NCI-H2196 treated with DMSO at 0.1 percent for 48 hours (cell line): ENCODE measurements at regions not wholly inside any gene's neighbourhood (a gene's known extent, or its start where the extent isn't known, plus 50 kb on each side); places are given as distances from the start of the nearest gene placed in this dataset.

Source experiments
- DNase-seq: peaks from one replicate; lab custom pipeline; 2025; ENCODE audit not compliant: unreplicated experiment; lab: John Stamatoyannopoulos, UW

GRCh38 chr12:126469211-126469610 is 1404.0 kb downstream of the AACS start:
- no peak for DNase-seq

GRCh38 chr12:126474703-126475102 is 1409.5 kb downstream of the AACS start:
- DNase-seq: no peak

GRCh38 chr12:126480451-126480850 is 1415.2 kb downstream of the AACS start:
- no peak for DNase-seq

GRCh38 chr12:126481688-126482087 is 1416.5 kb downstream of the AACS start:
- no peak for DNase-seq

- DNase-seq: no peak
These were observed 1417.1 kb downstream of the AACS start for GRCh38 chr12:126482238-126482889.

- no peak for DNase-seq
These were observed 1418.2 kb downstream of the AACS start for GRCh38 chr12:126483145-126484068.

GRCh38 chr12:126487431-126487980 is 1422.3 kb downstream of the AACS start:
- no peak for DNase-seq

- no peak for DNase-seq
These were observed 1423.6 kb downstream of the AACS start for GRCh38 chr12:126488806-126489205.

- DNase-seq: no peak
These were observed 1426.9 kb downstream of the AACS start for GRCh38 chr12:126492181-126492580.

- DNase-seq: no peak
These were observed 1428.3 kb downstream of the AACS start for GRCh38 chr12:126493366-126494108.

- DNase-seq: no peak
These were observed 1431.0 kb downstream of the AACS start for GRCh38 chr12:126496201-126496600.

- no peak for DNase-seq
These were observed 1441.4 kb downstream of the AACS start for GRCh38 chr12:126506426-126507182.

GRCh38 chr12:126507231-126507630 is 1442.0 kb downstream of the AACS start:
- no peak for DNase-seq

GRCh38 chr12:126509572-126509971 is 1444.3 kb downstream of the AACS start:
- no peak for DNase-seq

- DNase-seq: no peak
These were observed 1445.4 kb downstream of the AACS start for GRCh38 chr12:126510630-126511029.

GRCh38 chr12:126512916-126513913 is 1448.0 kb downstream of the AACS start:
- no peak for DNase-seq

- no peak for DNase-seq
These were observed 1453.5 kb downstream of the AACS start for GRCh38 chr12:126518596-126519200.

GRCh38 chr12:126519833-126520232 is 1454.6 kb downstream of the AACS start:
- no peak for DNase-seq

- DNase-seq: no peak
These were observed 1458.7 kb downstream of the AACS start for GRCh38 chr12:126523891-126524290.
